GM13976 (cell line): ENCODE measurements at regions not wholly inside any gene's neighbourhood (a gene's known extent, or its start where the extent isn't known, plus 50 kb on each side); places are given as distances from the start of the nearest gene placed in this dataset.

Experiments
- DNase-seq: peaks from one replicate; pipeline ENCODE4 v3.0.0; 2012; ENCODE audit warnings: low spot score
- in situ Hi-C: fragments of 300-500 bp; cut with MboI; formaldehyde crosslinking; loops from one replicate; pipeline ENCODE4 v1.12.0; 2022; ENCODE audit warnings: low sequenced_read_pairs, mixed read lengths, inconsistent platforms; ENCODE audit not compliant: unreplicated experiment
- TF ChIP-seq, protein P1 (sequence below): IDR thresholded peaks from 2 replicates; pipeline ENCODE4 v1.5.1; 2012; ENCODE audit warnings: borderline replicate concordance, mild to moderate bottlenecking; ENCODE audit not compliant: insufficient read depth; ENCODE audit errors: extremely low read depth, missing control alignments, control extremely low read depth

GRCh38 chr17:72387487-72387886, 266.7 kb downstream of the SOX9 start:
- in situ Hi-C loops = no loop called here
- TF ChIP-seq, protein P1, sequence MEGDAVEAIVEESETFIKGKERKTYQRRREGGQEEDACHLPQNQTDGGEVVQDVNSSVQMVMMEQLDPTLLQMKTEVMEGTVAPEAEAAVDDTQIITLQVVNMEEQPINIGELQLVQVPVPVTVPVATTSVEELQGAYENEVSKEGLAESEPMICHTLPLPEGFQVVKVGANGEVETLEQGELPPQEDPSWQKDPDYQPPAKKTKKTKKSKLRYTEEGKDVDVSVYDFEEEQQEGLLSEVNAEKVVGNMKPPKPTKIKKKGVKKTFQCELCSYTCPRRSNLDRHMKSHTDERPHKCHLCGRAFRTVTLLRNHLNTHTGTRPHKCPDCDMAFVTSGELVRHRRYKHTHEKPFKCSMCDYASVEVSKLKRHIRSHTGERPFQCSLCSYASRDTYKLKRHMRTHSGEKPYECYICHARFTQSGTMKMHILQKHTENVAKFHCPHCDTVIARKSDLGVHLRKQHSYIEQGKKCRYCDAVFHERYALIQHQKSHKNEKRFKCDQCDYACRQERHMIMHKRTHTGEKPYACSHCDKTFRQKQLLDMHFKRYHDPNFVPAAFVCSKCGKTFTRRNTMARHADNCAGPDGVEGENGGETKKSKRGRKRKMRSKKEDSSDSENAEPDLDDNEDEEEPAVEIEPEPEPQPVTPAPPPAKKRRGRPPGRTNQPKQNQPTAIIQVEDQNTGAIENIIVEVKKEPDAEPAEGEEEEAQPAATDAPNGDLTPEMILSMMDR = no peak
- DNase-seq = no peak

- no peak for DNase-seq
- TF ChIP-seq, protein P1 = no peak
- in situ Hi-C loops = no loop called here
These were observed 267.1 kb downstream of the SOX9 start for GRCh38 chr17:72387969-72388368.

- TF ChIP-seq, protein P1 = no peak
- in situ Hi-C loops = no loop called here
- no peak for DNase-seq
These were observed 268.1 kb downstream of the SOX9 start for GRCh38 chr17:72388765-72389473.

- in situ Hi-C loops = no loop called here
These were observed 270.1 kb downstream of the SOX9 start for GRCh38 chr17:72390675-72391508.

DNA sequence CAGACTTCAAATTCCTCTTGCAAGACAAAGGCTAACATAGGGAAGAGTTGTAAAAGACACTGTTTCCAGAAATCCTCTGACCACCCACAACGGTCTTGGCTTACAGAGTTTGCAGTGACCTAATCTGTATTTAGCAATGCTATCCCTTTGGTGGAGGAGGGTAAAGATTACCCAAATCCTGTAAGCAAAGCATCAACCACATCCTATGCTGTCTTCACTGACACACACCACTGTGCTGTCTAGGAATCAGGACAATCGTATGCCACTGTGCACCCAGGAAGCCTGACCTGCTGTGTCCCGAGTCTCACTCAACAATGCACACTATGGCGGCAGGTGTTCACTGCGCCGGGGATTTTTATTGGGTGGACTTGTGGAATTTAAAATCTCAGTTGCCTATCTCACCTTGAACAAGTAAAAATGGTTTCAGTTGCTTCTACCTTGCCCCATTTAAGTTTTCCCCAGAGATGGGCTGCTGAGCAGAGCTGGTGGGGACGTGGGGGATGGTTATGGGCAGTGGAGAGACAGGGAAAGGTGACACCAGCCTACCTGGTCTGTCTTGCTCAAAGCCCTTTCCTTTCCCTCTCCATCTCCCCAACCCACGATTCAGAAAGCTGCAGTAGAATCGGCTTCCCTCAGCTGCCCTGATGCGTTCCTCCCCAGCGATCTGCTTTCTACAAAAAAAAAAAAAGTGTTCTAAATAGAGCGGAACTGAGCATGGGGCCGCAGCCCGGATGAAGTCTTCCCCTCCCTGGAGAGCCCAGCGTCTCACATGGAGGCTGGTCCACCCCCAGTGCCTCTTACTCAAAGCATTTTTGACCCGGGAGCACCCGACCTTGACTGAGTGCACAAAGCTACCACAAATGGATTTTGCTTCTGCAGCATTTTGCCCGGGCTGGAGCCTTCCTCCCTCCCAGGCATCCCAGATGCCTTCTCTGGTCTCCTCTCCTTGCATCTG, 271.5 kb downstream of the SOX9 start:
- DNase-seq = peak; percentile 43
- TF ChIP-seq, protein P1 = no peak
- in situ Hi-C loops = no loop called here

More at GRCh38 chr17:72390675-72391508, 270.1 kb downstream of the SOX9 start:
- no peak for DNase-seq
- TF ChIP-seq, protein P1 = no peak

- DNase-seq = no peak
- in situ Hi-C loops = no loop called here
- TF ChIP-seq, protein P1 = no peak
These were observed 272.7 kb downstream of the SOX9 start for GRCh38 chr17:72393553-72393952.
